Testis (tissue), 2 donors: ENCODE measurements at regions not wholly inside any gene's neighbourhood (a gene's known extent, or its start where the extent isn't known, plus 50 kb on each side); places are given as distances from the start of the nearest gene placed in this dataset.

Experiments
- POLR2A ChIP-seq: fragments of 450-650 bp; IDR thresholded peaks from one replicate; pipeline ENCODE4 v1.6.1; 2017; ENCODE audit warnings: antibody characterized with exemption, mild to moderate bottlenecking, moderate library complexity
- TF ChIP-seq, protein P1 (sequence below), 3 experiments: fragments of 450-650 bp in 2 of 3; fragments of 200-600 bp in 1 of 3; sonication (generic) in 1 of 3; IDR thresholded peaks; one replicate each; pipeline ENCODE4 v1.5.1; 2016 to 2019; ENCODE audit warnings: antibody characterized with exemption in 3 of 3, mild to moderate bottlenecking in 2 of 3, moderate library complexity in 1 of 3

DNA sequence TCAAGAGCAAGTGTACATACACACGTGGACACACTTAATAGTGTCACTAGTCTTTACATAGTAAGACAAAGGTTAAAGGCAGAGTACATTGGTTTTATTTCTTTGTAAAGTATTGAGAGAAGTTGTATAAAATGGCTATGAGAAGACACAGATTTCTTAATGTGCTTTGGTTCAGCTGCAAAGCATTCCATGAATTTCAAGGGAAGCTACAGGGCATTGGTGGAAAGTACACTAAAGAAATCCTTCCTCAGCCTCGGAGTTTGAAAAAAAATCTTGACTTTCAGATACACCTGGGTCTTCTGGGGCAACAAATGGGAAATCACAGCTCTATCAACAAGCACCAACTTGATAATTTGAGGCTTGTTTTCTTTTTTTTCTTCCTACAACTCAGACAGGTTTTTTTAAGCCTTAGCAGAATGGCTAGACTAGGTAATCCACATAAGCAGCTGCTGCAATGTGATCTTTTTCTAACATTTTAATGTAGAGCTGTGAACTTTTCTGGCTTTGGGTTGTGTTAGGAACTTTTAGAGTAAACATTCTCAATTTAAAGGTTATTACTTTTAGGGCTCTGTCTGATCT lies 140.4 kb upstream of the FST start:
- TF ChIP-seq, protein P1, sequence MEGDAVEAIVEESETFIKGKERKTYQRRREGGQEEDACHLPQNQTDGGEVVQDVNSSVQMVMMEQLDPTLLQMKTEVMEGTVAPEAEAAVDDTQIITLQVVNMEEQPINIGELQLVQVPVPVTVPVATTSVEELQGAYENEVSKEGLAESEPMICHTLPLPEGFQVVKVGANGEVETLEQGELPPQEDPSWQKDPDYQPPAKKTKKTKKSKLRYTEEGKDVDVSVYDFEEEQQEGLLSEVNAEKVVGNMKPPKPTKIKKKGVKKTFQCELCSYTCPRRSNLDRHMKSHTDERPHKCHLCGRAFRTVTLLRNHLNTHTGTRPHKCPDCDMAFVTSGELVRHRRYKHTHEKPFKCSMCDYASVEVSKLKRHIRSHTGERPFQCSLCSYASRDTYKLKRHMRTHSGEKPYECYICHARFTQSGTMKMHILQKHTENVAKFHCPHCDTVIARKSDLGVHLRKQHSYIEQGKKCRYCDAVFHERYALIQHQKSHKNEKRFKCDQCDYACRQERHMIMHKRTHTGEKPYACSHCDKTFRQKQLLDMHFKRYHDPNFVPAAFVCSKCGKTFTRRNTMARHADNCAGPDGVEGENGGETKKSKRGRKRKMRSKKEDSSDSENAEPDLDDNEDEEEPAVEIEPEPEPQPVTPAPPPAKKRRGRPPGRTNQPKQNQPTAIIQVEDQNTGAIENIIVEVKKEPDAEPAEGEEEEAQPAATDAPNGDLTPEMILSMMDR (IDR thresholded peaks at IDR 0.05) = no peak
- TF ChIP-seq POLR2A = no peak
